GM12892 (cell line): ENCODE measurements at regions not wholly inside any gene's neighbourhood (a gene's known extent, or its start where the extent isn't known, plus 50 kb on each side); places are given as distances from the start of the nearest gene placed in this dataset.
"Not testable (repeated sequence)": the region's sequence is repeated elsewhere in the genome, so short reads cannot be mapped to it uniquely, and the experiment has no call there.

ENCODE experiments used
- POLR2A ChIP-seq: IDR thresholded peaks from 2 replicates; pipeline ENCODE4 v1.6.1; 2011; ENCODE audit warnings: low read depth, low read length, control low read depth
- POLR2AphosphoS5 ChIP-seq: IDR thresholded peaks from 2 replicates; pipeline ENCODE4 v1.6.1; 2011; ENCODE audit warnings: low read depth, low read length, control low read depth
- TAF1 ChIP-seq: IDR thresholded peaks from 2 replicates; pipeline ENCODE4 v1.6.1; 2011; ENCODE audit warnings: low read depth, mild to moderate bottlenecking, control low read depth, low read length, borderline replicate concordance

DNA sequence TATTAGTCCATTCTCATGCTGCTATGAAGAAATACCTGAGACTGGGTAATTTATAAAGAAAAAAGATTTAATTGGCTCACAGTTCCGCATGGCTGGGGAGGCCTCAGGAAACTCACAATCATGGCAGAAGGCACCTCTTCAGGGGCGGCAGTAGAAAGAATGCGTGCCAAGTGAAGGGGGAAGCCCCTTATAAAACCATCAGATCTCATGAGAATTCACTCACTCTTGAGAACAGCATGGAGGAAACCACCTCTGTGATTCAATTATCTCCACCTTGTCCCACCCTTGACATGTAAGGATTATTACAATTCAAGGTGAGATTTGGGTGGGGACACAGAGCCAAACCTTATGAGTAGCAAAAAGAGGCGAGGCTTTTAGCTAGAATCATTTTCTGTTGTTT lies 60.7 kb upstream of the P2RY1 start:
- TF ChIP-seq POLR2AphosphoS5, POLR2A, TAF1: not testable (repeated sequence)
